Retinal pigment epithelial cell (primary cell): ENCODE measurements at regions not wholly inside any gene's neighbourhood (a gene's known extent, or its start where the extent isn't known, plus 50 kb on each side); places are given as distances from the start of the nearest gene placed in this dataset.

Experiments
- DNase-seq: peaks from one replicate; pipeline ENCODE4 v3.0.0-alpha.2; 2010; ENCODE audit warnings: low read depth
- H3K4me3 ChIP-seq: 2 replicates; pipeline ENCODE4 v1.5.1; 2011; ENCODE audit warnings: mild to moderate bottlenecking, low read length, control low read depth, moderate library complexity
- TF ChIP-seq, protein P1 (sequence below): conservative IDR thresholded peaks from 2 replicates; pipeline ENCODE4 v1.5.1; 2011; ENCODE audit warnings: low read depth, low read length, control low read depth, inconsistent platforms

DNA sequence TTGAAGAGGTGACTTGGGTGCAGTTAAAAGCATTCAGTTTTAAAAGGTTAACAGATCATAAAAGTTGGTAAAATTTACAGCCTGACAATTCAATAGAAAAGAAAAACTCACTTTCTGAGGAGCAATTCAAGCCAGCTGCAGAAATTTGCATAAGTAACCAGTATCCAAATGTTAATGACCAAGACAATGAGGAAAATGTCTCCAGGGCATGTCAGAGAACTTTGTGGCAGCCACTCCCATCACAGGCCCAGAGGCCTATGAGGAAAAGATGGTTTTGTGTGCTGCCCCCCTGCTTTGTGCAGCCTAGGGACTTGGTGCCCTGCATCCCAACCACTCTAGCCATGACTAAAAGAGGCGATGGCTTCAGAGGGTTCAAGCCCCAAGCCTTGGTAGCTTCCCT lies 1406.5 kb upstream of the ACO1 start:
- TF ChIP-seq, protein P1, sequence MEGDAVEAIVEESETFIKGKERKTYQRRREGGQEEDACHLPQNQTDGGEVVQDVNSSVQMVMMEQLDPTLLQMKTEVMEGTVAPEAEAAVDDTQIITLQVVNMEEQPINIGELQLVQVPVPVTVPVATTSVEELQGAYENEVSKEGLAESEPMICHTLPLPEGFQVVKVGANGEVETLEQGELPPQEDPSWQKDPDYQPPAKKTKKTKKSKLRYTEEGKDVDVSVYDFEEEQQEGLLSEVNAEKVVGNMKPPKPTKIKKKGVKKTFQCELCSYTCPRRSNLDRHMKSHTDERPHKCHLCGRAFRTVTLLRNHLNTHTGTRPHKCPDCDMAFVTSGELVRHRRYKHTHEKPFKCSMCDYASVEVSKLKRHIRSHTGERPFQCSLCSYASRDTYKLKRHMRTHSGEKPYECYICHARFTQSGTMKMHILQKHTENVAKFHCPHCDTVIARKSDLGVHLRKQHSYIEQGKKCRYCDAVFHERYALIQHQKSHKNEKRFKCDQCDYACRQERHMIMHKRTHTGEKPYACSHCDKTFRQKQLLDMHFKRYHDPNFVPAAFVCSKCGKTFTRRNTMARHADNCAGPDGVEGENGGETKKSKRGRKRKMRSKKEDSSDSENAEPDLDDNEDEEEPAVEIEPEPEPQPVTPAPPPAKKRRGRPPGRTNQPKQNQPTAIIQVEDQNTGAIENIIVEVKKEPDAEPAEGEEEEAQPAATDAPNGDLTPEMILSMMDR = no peak
- H3K4me3 ChIP-seq = no peak overlapping the region
- DNase-seq = no peak

DNA sequence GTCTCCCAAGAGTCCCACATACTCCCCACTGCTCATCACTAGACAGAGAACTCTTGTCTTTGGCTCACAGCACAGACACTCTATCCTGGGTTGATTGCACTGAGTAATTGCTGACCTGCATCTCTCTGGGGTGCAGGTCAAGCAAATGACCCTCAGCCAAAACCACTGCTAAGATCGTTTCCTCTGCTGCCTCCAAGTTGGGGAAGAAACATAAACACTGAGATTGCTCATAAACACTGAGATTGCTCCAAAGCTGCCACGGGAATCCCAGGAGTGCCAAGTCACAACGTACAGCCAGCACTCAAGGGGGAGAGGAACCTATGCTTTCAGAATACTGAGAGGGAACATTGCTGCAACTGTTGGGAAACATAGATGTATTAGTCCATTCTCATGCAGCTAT lies 1402.1 kb upstream of the ACO1 start:
- no peak overlapping the region for H3K4me3 ChIP-seq
- TF ChIP-seq, protein P1 = no peak
- DNase-seq = no peak

DNA sequence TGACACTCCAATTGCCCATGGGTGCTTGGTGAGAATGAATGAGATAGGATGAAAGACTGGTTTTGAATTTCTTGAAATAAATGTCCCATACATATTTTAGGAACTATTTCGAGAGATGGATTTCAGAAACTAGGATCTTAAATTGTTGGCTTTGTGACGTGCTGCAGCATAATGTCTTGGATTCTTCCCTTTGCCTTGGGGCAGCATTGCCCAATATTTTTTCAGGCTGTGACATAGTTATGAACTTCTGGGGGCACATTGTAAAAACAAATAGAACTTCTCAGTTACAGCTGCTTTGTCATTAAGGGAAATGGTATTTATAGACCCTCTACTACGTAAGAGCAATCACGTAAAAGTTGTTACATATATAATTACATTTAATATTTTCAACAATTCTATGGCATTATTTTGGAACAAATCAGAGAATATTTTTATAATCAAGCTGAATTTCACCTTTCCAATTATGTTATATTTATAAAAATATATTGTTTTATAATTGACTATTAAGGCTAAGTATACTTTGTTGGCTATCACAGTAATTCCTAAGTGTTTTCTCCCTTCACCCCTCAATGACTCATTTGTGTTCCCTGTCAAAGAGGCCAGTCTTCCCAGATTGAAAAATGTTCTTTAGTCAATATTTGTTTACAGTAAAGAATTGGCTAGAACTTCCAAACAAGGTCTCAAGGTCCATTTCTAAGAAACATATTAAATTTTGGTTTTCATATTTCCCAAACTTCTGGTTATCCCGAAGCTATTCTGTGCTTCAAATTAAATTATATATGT lies 1388.3 kb upstream of the ACO1 start:
- no peak for DNase-seq
- no peak overlapping the region for H3K4me3 ChIP-seq
- TF ChIP-seq, protein P1 = no peak

- TF ChIP-seq, protein P1 = no peak
- H3K4me3 ChIP-seq = no peak overlapping the region
- no peak for DNase-seq
These were observed 1387.7 kb upstream of the ACO1 start for GRCh38 chr9:30996761-30997160.

DNA sequence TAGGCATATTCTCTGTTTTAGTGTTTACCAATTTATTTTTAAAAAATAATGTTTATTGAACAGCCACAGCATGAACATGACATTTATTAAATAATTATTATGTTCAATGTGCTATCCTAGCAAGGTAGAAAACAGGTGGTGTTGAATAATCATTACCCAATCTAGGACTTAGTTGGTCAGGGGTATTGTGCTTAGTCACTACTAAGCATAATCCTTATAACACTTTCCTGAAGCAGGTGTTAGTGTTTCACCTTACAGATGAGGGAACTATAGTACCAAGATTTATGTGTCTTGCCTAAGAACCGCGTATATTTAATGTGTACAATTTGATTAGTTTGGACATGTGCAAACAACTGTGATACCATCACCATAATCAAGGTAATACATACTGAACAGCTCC lies 1387.2 kb upstream of the ACO1 start:
- TF ChIP-seq, protein P1 = no peak
- DNase-seq = no peak
- H3K4me3 ChIP-seq = no peak overlapping the region

DNA sequence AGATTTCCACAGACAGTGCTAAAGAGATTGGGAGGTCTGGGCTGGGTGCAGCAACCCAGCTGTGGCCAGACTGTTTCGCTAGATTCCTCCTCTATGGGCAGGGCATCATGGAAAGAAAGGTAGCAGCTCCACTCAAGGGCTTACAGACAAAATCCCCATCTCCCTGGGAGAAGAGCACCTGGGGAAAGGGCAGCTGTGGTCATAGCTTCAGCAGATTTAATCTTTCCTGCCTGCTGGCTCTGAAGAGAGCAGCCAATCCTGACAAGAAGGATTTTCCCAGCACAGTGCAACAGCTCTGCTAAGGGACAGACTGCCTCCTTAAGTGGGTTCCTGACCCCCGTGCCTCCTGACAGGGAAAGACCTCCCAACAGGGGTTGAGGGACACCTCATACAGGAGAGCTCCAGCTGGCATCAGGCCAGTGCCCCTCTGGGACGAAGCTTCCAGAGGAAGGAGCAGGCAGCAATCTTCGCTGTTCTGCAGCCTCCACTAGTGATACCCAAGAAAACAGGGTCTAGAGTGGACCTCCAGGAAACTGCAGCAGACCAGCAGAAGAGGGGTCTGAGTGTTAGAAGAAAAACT lies 1379.3 kb upstream of the ACO1 start:
- no peak overlapping the region for H3K4me3 ChIP-seq
- TF ChIP-seq, protein P1 = no peak
- no peak for DNase-seq

DNA sequence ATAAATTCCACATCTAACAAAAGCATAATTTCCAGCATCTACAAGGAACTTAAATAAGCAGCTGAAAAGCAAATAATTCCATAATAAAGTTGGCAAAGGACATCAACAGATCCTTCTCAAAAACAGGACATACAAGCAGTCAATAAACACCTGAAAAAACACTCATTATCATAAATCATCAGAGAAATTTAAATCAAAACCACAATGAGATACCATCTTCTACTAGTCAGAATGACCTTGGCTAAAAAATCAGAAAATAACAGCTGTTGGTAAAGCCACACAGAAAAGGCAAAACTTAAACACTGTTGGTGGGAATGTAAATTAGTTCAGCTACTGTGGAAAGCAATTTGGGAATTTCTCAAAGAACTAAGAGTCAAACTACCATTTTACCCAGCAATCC lies 1371.1 kb upstream of the ACO1 start:
- DNase-seq = no peak
- TF ChIP-seq, protein P1 = no peak
- no peak overlapping the region for H3K4me3 ChIP-seq
